HCT116 (cell line): ENCODE measurements at regions not wholly inside any gene's neighbourhood (a gene's known extent, or its start where the extent isn't known, plus 50 kb on each side); places are given as distances from the start of the nearest gene placed in this dataset.

Experiments used
- ATAC-seq: fragments of 200-7000 bp; cut with Tn5 transposase; 2 replicates; pipeline ENCODE4 v1.9.1; 2020; ENCODE audit warnings: mild to moderate bottlenecking, moderate library complexity
- BruUV-seq: library from RNA; stranded (reverse); fragments of 400-500 nt; replicated peaks from 2 replicates; lab custom pipeline; 2021; lab: Mats Ljungman, UMichigan
- CTCF ChIA-PET: fragments of 300-600 bp; sonication (Branson Sonifier 250); formaldehyde crosslinking; loops from one replicate; lab custom pipeline; 2021; ENCODE audit warnings: antibody characterized with exemption; lab: Charles Lee
- POLR2A ChIA-PET: fragments of 300-600, 350-600 bp; sonication (Branson Sonifier 250); formaldehyde crosslinking; loops from one replicate; lab custom pipeline; 2021; ENCODE audit warnings: antibody characterized with exemption; lab: Charles Lee
- RAD21 ChIA-PET, 2 experiments: fragments of 300-600 bp; sonication (Branson Sonifier 250); formaldehyde crosslinking; loops; one replicate each; lab custom pipeline; 2023; ENCODE audit warnings: low total read pairs in 2 of 2; ENCODE audit not compliant: uncharacterized antibody in 2 of 2, unreplicated experiment in 2 of 2, low non-redundant PET in 1 of 2; lab: Charles Lee
- DNase-seq: peaks from one replicate; pipeline ENCODE4 v3.0.0-alpha.2; 2010; ENCODE audit warnings: low read depth, low spot score
- H2AFZ ChIP-seq: fragments of 200-600 bp; shearing (Covaris generic), sonication (generic); 2 replicates; pipeline ENCODE4 v1.6.1; 2017; ENCODE audit warnings: low read depth, mixed run types, mixed read lengths, antibody characterized with exemption, low read length; ENCODE audit not compliant: poor library complexity, severe bottlenecking
- H3K27ac ChIP-seq: 2 replicates; pipeline ENCODE4 v1.5.1; 2012; ENCODE audit warnings: low read depth, low read length
- H3K27me3 ChIP-seq: fragments of 200-600 bp; sonication (generic); 2 replicates; pipeline ENCODE4 v1.6.1; 2016; ENCODE audit warnings: mixed run types, low read length, mixed read lengths; ENCODE audit not compliant: insufficient read depth
- H3K36me3 ChIP-seq, 2 experiments: fragments of 200-500 bp in 1 of 2; fragments of 200-600 bp in 1 of 2; sonication (Bioruptor generic) in 1 of 2; sonication (generic) in 1 of 2; 2 replicates each; pipeline versions ENCODE4 v1.5.1 to v1.6.1; 2014 to 2016; ENCODE audit warnings: low read length in 2 of 2, inconsistent platforms in 1 of 2, mixed read lengths in 1 of 2, mixed run types in 1 of 2; ENCODE audit not compliant: insufficient read depth in 2 of 2, control insufficient read depth in 1 of 2
- H3K4me1 ChIP-seq, 2 experiments: fragments of 200-600 bp in 1 of 2; sonication (generic) in 1 of 2; 2 replicates each; pipeline versions ENCODE4 v1.5.1 to v1.6.1; 2012 to 2017; ENCODE audit warnings: low read length in 2 of 2, inconsistent platforms in 1 of 2, mild to moderate bottlenecking in 1 of 2, mixed read lengths in 1 of 2, mixed run types in 1 of 2, moderate library complexity in 1 of 2; ENCODE audit not compliant: insufficient read depth in 2 of 2, control insufficient read depth in 1 of 2
- H3K4me2 ChIP-seq: fragments of 200-600 bp; sonication (generic); 2 replicates; pipeline ENCODE4 v1.6.1; 2017; ENCODE audit warnings: mixed run types, low read length, mixed read lengths
- H3K4me3 ChIP-seq, 2 experiments: fragments of 200-600 bp in 1 of 2; sonication (generic) in 1 of 2; replicated peaks in 1 of 2; 2 replicates each; pipeline ENCODE4 v1.5.1; 2011 to 2016; ENCODE audit warnings: low read length in 2 of 2, control low read depth in 1 of 2, low read depth in 1 of 2, mild to moderate bottlenecking in 1 of 2, mixed read lengths in 1 of 2, mixed run types in 1 of 2
- H3K79me2 ChIP-seq: fragments of 200-600 bp; sonication (generic); 2 replicates; pipeline ENCODE4 v1.6.1; 2017; ENCODE audit warnings: mild to moderate bottlenecking, mixed run types, low read length, moderate library complexity, mixed read lengths; ENCODE audit not compliant: insufficient read depth
- H3K9ac ChIP-seq: fragments of 200-600 bp; sonication (generic); 2 replicates; pipeline ENCODE4 v1.6.1; 2016; ENCODE audit warnings: low read length, mixed read lengths
- H3K9me2 ChIP-seq: fragments of 200-600 bp; sonication (generic), shearing (Covaris generic); 2 replicates; pipeline ENCODE4 v1.6.1; 2017; ENCODE audit warnings: mixed run types, mild to moderate bottlenecking, moderate library complexity; ENCODE audit not compliant: insufficient read depth
- H3K9me3 ChIP-seq, 2 experiments: fragments of 200-500 bp in 1 of 2; fragments of 200-600 bp in 1 of 2; sonication (Bioruptor generic) in 1 of 2; sonication (generic) in 1 of 2; 2 replicates each; pipeline ENCODE4 v1.6.1; 2014 to 2017; ENCODE audit warnings: low read length in 2 of 2, mixed read lengths in 2 of 2, inconsistent platforms in 1 of 2, low read depth in 1 of 2, mild to moderate bottlenecking in 1 of 2, mixed run types in 1 of 2, moderate library complexity in 1 of 2; ENCODE audit not compliant: control insufficient read depth in 1 of 2, insufficient read depth in 1 of 2
- H4K20me1 ChIP-seq: fragments of 200-600 bp; sonication (generic), shearing (Covaris generic); 2 replicates; pipeline ENCODE4 v1.6.1; 2017; ENCODE audit warnings: mixed run types, mild to moderate bottlenecking, moderate library complexity; ENCODE audit not compliant: insufficient read depth
- CEBPB ChIP-seq: IDR thresholded peaks from 2 replicates; pipeline ENCODE4 v1.6.1; 2012; ENCODE audit warnings: low read depth
- ELF1 ChIP-seq: IDR thresholded peaks from 2 replicates; pipeline ENCODE4 v1.6.1; 2012; ENCODE audit warnings: low read depth, borderline replicate concordance
- EZH2phosphoT487 ChIP-seq: fragments of 200-600 bp; IDR thresholded peaks from 2 replicates; pipeline ENCODE4 v1.6.1; 2018; ENCODE audit warnings: antibody characterized with exemption, borderline replicate concordance
- FOSL1 ChIP-seq: IDR thresholded peaks from 2 replicates; pipeline ENCODE4 v1.6.1; 2012; ENCODE audit warnings: low read depth
- POLR2A ChIP-seq: IDR thresholded peaks from 2 replicates; pipeline ENCODE4 v1.7.0; 2011; ENCODE audit warnings: borderline replicate concordance; ENCODE audit not compliant: insufficient read depth, insufficient read length; ENCODE audit errors: extremely low read depth
- SRF ChIP-seq: IDR thresholded peaks from 2 replicates; pipeline ENCODE4 v1.6.1; 2012; ENCODE audit warnings: low read depth
- TCF7L2 ChIP-seq: IDR thresholded peaks from 2 replicates; pipeline ENCODE4 v1.7.0; 2011; ENCODE audit warnings: borderline replicate concordance, inconsistent platforms; ENCODE audit not compliant: insufficient read depth, insufficient read length; ENCODE audit errors: extremely low read depth
- YY1 ChIP-seq: IDR thresholded peaks from 2 replicates; pipeline ENCODE4 v1.6.1; 2011; ENCODE audit warnings: low read length, low read depth, moderate library complexity, mild to moderate bottlenecking; ENCODE audit not compliant: insufficient replicate concordance; ENCODE audit errors: extremely low read depth
- intact Hi-C: fragments of 100-400 bp; cut with micrococcal nuclease; formaldehyde crosslinking; loops from 2 replicates; pipeline ENCODE4 v1.10.0; 2022
- TF ChIP-seq, protein P1 (sequence below), 3 experiments: fragments of 200-600 bp in 1 of 3; sonication (generic) in 1 of 3; IDR thresholded peaks in 2 of 3; conservative IDR thresholded peaks in 1 of 3; 2 replicates each; pipeline ENCODE4 v1.5.1; 2012 to 2017; ENCODE audit warnings: low read depth in 2 of 3, low read length in 2 of 3, antibody characterized with exemption in 1 of 3, borderline replicate concordance in 1 of 3, control low read depth in 1 of 3, mild to moderate bottlenecking in 1 of 3, mixed read lengths in 1 of 3, mixed run types in 1 of 3, moderate library complexity in 1 of 3; ENCODE audit not compliant: insufficient read depth in 1 of 3
- TF ChIP-seq, protein P2 (sequence below): IDR thresholded peaks from 2 replicates; pipeline ENCODE4 v1.6.1; 2012; ENCODE audit warnings: low read depth

DNA sequence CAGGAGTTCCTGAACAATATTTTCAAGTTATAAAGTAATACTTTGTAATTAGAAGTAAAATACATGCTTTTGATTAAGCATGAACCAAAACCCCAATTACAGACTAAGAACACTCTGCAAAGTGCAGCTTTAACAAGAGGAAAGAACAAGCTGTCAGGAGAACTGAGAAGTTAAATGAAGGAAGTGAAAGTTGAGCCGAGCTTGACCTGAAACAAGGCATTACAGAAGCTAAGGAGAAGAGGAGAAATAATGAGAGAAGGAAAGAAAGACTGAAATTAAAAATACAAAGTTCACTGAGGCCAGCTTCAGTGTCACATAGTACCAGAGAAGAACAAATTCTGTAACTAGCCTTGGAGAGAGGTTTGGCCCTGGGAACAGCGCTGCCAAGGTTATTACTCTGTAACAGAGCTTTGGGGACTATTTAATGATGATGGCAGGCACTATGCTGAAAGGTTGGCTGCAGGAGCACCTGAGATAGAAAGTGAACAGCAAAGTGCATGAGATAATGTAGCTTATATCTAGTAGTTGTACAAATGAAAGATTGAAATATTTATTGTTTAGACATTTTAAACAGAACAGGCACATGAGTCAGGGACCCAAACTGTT is 241.9 kb upstream of the PEX5L start:
- TF ChIP-seq, protein P1, sequence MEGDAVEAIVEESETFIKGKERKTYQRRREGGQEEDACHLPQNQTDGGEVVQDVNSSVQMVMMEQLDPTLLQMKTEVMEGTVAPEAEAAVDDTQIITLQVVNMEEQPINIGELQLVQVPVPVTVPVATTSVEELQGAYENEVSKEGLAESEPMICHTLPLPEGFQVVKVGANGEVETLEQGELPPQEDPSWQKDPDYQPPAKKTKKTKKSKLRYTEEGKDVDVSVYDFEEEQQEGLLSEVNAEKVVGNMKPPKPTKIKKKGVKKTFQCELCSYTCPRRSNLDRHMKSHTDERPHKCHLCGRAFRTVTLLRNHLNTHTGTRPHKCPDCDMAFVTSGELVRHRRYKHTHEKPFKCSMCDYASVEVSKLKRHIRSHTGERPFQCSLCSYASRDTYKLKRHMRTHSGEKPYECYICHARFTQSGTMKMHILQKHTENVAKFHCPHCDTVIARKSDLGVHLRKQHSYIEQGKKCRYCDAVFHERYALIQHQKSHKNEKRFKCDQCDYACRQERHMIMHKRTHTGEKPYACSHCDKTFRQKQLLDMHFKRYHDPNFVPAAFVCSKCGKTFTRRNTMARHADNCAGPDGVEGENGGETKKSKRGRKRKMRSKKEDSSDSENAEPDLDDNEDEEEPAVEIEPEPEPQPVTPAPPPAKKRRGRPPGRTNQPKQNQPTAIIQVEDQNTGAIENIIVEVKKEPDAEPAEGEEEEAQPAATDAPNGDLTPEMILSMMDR (IDR thresholded peaks at IDR 0.05 in 2 of 3, conservative IDR thresholded peaks at IDR 0.05 in 1 of 3; ENCODE audit: borderline replicate concordance in 1 of 3, insufficient read depth in 1 of 3, low read depth in 2 of 3, low read length in 2 of 3), result no peak
- TF ChIP-seq ELF1, result no peak
- TF ChIP-seq POLR2A, result no peak
- TF ChIP-seq TCF7L2, result no peak
- no peak for TF ChIP-seq YY1
- TF ChIP-seq, protein P2, sequence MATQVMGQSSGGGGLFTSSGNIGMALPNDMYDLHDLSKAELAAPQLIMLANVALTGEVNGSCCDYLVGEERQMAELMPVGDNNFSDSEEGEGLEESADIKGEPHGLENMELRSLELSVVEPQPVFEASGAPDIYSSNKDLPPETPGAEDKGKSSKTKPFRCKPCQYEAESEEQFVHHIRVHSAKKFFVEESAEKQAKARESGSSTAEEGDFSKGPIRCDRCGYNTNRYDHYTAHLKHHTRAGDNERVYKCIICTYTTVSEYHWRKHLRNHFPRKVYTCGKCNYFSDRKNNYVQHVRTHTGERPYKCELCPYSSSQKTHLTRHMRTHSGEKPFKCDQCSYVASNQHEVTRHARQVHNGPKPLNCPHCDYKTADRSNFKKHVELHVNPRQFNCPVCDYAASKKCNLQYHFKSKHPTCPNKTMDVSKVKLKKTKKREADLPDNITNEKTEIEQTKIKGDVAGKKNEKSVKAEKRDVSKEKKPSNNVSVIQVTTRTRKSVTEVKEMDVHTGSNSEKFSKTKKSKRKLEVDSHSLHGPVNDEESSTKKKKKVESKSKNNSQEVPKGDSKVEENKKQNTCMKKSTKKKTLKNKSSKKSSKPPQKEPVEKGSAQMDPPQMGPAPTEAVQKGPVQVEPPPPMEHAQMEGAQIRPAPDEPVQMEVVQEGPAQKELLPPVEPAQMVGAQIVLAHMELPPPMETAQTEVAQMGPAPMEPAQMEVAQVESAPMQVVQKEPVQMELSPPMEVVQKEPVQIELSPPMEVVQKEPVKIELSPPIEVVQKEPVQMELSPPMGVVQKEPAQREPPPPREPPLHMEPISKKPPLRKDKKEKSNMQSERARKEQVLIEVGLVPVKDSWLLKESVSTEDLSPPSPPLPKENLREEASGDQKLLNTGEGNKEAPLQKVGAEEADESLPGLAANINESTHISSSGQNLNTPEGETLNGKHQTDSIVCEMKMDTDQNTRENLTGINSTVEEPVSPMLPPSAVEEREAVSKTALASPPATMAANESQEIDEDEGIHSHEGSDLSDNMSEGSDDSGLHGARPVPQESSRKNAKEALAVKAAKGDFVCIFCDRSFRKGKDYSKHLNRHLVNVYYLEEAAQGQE, result no peak
- TF ChIP-seq SRF, result no peak
- no peak for TF ChIP-seq EZH2phosphoT487
- TF ChIP-seq CEBPB, result no peak
- no peak for TF ChIP-seq FOSL1

More for the DNA sequence above, 241.9 kb upstream of the PEX5L start:
- Histone ChIP-seq H3K9ac (no peak overlapping the region), H3K27ac (no peak overlapping the region), H3K9me3 (no peaks in the 10 kb centered on the region), H3K9me2 (no peaks in the 10 kb centered on the region), H2AFZ (no peak overlapping the region), H4K20me1 (no peaks in the 10 kb centered on the region), H3K4me2 (no peak overlapping the region), H3K36me3 (no peaks in the 10 kb centered on the region), H3K4me1 (no peaks in the 10 kb centered on the region), H3K27me3 (no peaks in the 10 kb centered on the region), H3K4me3 (no peak overlapping the region), H3K79me2 (no peaks in the 10 kb centered on the region)
- intact Hi-C loops, result no loop called here
- ATAC-seq, result no peak
- DNase-seq, result no peak
- CTCF ChIA-PET, result no interaction called here
- BruUV-seq, result no TSS peak
- POLR2A ChIA-PET, result no interaction called here
- RAD21 ChIA-PET, result no interaction called here
